ENCODE measurements at regions not wholly inside any gene's neighbourhood (a gene's known extent, or its start where the extent isn't known, plus 50 kb on each side); places are given as distances from the start of the nearest gene placed in this dataset.

GRCh38 chr1:42034426-42034825 lies 115.7 kb upstream of the HIVEP3 start:
- DNase-seq (ENCODE audit: low read depth) = no peak

- DNase-seq (ENCODE audit: low read depth) = no peak
These were observed 114.9 kb upstream of the HIVEP3 start for GRCh38 chr1:42033629-42034028.

GRCh38 chr1:42017730-42018129 lies 99.0 kb upstream of the HIVEP3 start:
- DNase-seq (ENCODE audit: low read depth) = no peak

GRCh38 chr1:42017259-42017658 lies 98.5 kb upstream of the HIVEP3 start:
- DNase-seq (ENCODE audit: low read depth) = no peak

GRCh38 chr1:42014823-42015222 lies 96.1 kb upstream of the HIVEP3 start:
- DNase-seq (ENCODE audit: low read depth) = no peak

GRCh38 chr1:42013881-42014470 lies 95.3 kb upstream of the HIVEP3 start:
- DNase-seq (ENCODE audit: low read depth) = no peak

- DNase-seq (ENCODE audit: low read depth) = no peak
These were observed 94.1 kb upstream of the HIVEP3 start for GRCh38 chr1:42012852-42013251.

- DNase-seq (ENCODE audit: low read depth) = no peak
These were observed 91.7 kb upstream of the HIVEP3 start for GRCh38 chr1:42010381-42010780.

GRCh38 chr1:42008264-42008663 lies 89.5 kb upstream of the HIVEP3 start:
- no peak for DNase-seq (ENCODE audit: low read depth)

- DNase-seq (ENCODE audit: low read depth) = no peak
These were observed 88.1 kb upstream of the HIVEP3 start for GRCh38 chr1:42006836-42007235.

- no peak for DNase-seq (ENCODE audit: low read depth)
These were observed 87.4 kb upstream of the HIVEP3 start for GRCh38 chr1:42006093-42006492.

- DNase-seq (ENCODE audit: low read depth) = no peak
These were observed 86.8 kb upstream of the HIVEP3 start for GRCh38 chr1:42005530-42005929.

GRCh38 chr1:42004860-42005259 lies 86.1 kb upstream of the HIVEP3 start:
- DNase-seq (ENCODE audit: low read depth) = no peak

GRCh38 chr1:42004322-42004721 lies 85.6 kb upstream of the HIVEP3 start:
- DNase-seq (ENCODE audit: low read depth) = no peak

GRCh38 chr1:42003433-42003832 lies 84.7 kb upstream of the HIVEP3 start:
- DNase-seq (ENCODE audit: low read depth) = no peak

- DNase-seq (ENCODE audit: low read depth) = no peak
These were observed 83.5 kb upstream of the HIVEP3 start for GRCh38 chr1:42002220-42002619.

- DNase-seq (ENCODE audit: low read depth) = no peak
These were observed 82.0 kb upstream of the HIVEP3 start for GRCh38 chr1:42000766-42001165.

- no peak for DNase-seq (ENCODE audit: low read depth)
These were observed 81.2 kb upstream of the HIVEP3 start for GRCh38 chr1:41999884-42000283.

- DNase-seq (ENCODE audit: low read depth) = no peak
These were observed 79.5 kb upstream of the HIVEP3 start for GRCh38 chr1:41998250-41998649.

GRCh38 chr1:41997153-41997552 lies 78.4 kb upstream of the HIVEP3 start:
- no peak for DNase-seq (ENCODE audit: low read depth)

GRCh38 chr1:41995441-41996130 lies 76.9 kb upstream of the HIVEP3 start:
- no peak for DNase-seq (ENCODE audit: low read depth)

- DNase-seq (ENCODE audit: low read depth) = no peak
These were observed 75.6 kb upstream of the HIVEP3 start for GRCh38 chr1:41994195-41994894.

GRCh38 chr1:41983451-41983850 lies 64.7 kb upstream of the HIVEP3 start:
- DNase-seq (ENCODE audit: low read depth) = no peak

- no peak for DNase-seq (ENCODE audit: low read depth)
These were observed 63.1 kb upstream of the HIVEP3 start for GRCh38 chr1:41981796-41982195.

Measured in GM04503 (cell line).